H1 (cell line): ENCODE measurements at regions not wholly inside any gene's neighbourhood (a gene's known extent, or its start where the extent isn't known, plus 50 kb on each side); places are given as distances from the start of the nearest gene placed in this dataset.

Experiments used
- ATF2 ChIP-seq: IDR thresholded peaks from 2 replicates; pipeline ENCODE4 v1.6.1; 2012; ENCODE audit warnings: low read length, inconsistent platforms
- CEBPB ChIP-seq: IDR thresholded peaks from 2 replicates; pipeline ENCODE4 v1.6.1; 2012; ENCODE audit warnings: low read depth, low read length
- CTCF ChIP-seq, 3 experiments: IDR thresholded peaks; 1 replicate in 2 of 3; 2 replicates in 1 of 3; pipeline versions ENCODE4 v1.5.1 to v1.6.1; 2011; ENCODE audit warnings: low read length in 3 of 3, mild to moderate bottlenecking in 3 of 3, inconsistent platforms in 2 of 3, low read depth in 1 of 3, moderate library complexity in 1 of 3; ENCODE audit not compliant: insufficient read depth in 1 of 3; ENCODE audit errors: control extremely low read depth in 1 of 3
- EZH2 ChIP-seq: fragments of 200-600 bp; sonication (generic); IDR thresholded peaks from 2 replicates; pipeline ENCODE4 v1.7.1; 2012; ENCODE audit warnings: low read depth, mild to moderate bottlenecking, moderate library complexity, low read length, inconsistent platforms; ENCODE audit not compliant: severe bottlenecking
- FOSL1 ChIP-seq: IDR thresholded peaks from 2 replicates; pipeline ENCODE4 v1.6.1; 2011; ENCODE audit warnings: mild to moderate bottlenecking, low read depth, low read length, moderate library complexity; ENCODE audit not compliant: insufficient read depth
- JUND ChIP-seq: IDR thresholded peaks from 2 replicates; pipeline ENCODE4 v1.6.1; 2011; ENCODE audit warnings: mild to moderate bottlenecking, improper control_type of control experiment, low read length
- POLR2A ChIP-seq, 2 experiments: IDR thresholded peaks; 1 replicate in 1 of 2; 2 replicates in 1 of 2; pipeline ENCODE4 v1.6.1; 2011; ENCODE audit warnings: low read depth in 2 of 2, low read length in 2 of 2, mild to moderate bottlenecking in 2 of 2; ENCODE audit errors: control extremely low read depth in 1 of 2
- SIN3A ChIP-seq, 2 experiments: IDR thresholded peaks in 1 of 2; conservative IDR thresholded peaks in 1 of 2; 2 replicates each; pipeline ENCODE4 v1.6.1; 2011 to 2012; ENCODE audit warnings: low read length in 2 of 2, improper control_type of control experiment in 1 of 2, low read depth in 1 of 2, mild to moderate bottlenecking in 1 of 2
- YY1 ChIP-seq: IDR thresholded peaks from 2 replicates; pipeline ENCODE4 v1.6.1; 2011; ENCODE audit warnings: low read depth, mild to moderate bottlenecking, low read length

GRCh38 chr13:78065141-78065540, 146.5 kb upstream of the EDNRB start:
- TF ChIP-seq CTCF (IDR thresholded peaks at IDR 0.05; ENCODE audit: control extremely low read depth in 1 of 3, insufficient read depth in 1 of 3, low read depth in 1 of 3, low read length in 3 of 3), result no peak
- TF ChIP-seq ATF2, result no peak
- no peak for TF ChIP-seq POLR2A (IDR thresholded peaks at IDR 0.05; ENCODE audit: control extremely low read depth in 1 of 2, low read depth in 2 of 2, low read length in 2 of 2)
- no peak for TF ChIP-seq SIN3A (conservative IDR thresholded peaks at IDR 0.05 in 1 of 2, IDR thresholded peaks at IDR 0.05 in 1 of 2; ENCODE audit: low read depth in 1 of 2, low read length in 2 of 2)
- no peak for TF ChIP-seq JUND
- TF ChIP-seq CEBPB, result no peak
- no peak for TF ChIP-seq EZH2
- TF ChIP-seq YY1, result no peak
- TF ChIP-seq FOSL1, result no peak
